Lower leg skin (tissue), 3 donors: ENCODE measurements at regions not wholly inside any gene's neighbourhood (a gene's known extent, or its start where the extent isn't known, plus 50 kb on each side); places are given as distances from the start of the nearest gene placed in this dataset.

Experiments
- CTCF ChIP-seq, 3 donors: fragments of 450-650 bp; IDR thresholded peaks; one replicate each; pipeline ENCODE4 v1.5.1; 2016; ENCODE audit warnings: antibody characterized with exemption in 3 of 3, mild to moderate bottlenecking in 3 of 3, moderate library complexity in 2 of 3
- POLR2A ChIP-seq, 2 donors: fragments of 450-650 bp; IDR thresholded peaks; one replicate each; pipeline ENCODE4 v1.6.1; 2016 to 2017; ENCODE audit warnings: antibody characterized with exemption in 2 of 2, mild to moderate bottlenecking in 1 of 2, moderate library complexity in 1 of 2

- TF ChIP-seq CTCF (IDR thresholded peaks at IDR 0.05) (no peak), POLR2A (IDR thresholded peaks at IDR 0.05) (no peak)
These were observed 161.0 kb upstream of the SLC24A5 start for GRCh38 chr15:47959617-47960413.
